ENCODE measurements at regions not wholly inside any gene's neighbourhood (a gene's known extent, or its start where the extent isn't known, plus 50 kb on each side); places are given as distances from the start of the nearest gene placed in this dataset.

GRCh38 chr5:67606586-67606947 lies 410.0 kb upstream of the CD180 start:
- no peaks in the 10 kb centered on the region for H3K4me1 ChIP-seq (ENCODE audit: control insufficient read depth in 1 of 2, insufficient read depth in 2 of 2, low read length in 2 of 2)
- H3K4me2 ChIP-seq (ENCODE audit: low read length), result no peak overlapping the region
- TF ChIP-seq EGR1 (IDR thresholded peaks at IDR 0.05; ENCODE audit: low read depth) (no peak), CEBPB (IDR thresholded peaks at IDR 0.05; ENCODE audit: low read depth) (no peak), JUND (IDR thresholded peaks at IDR 0.05) (no peak), SIN3A (IDR thresholded peaks at IDR 0.05; ENCODE audit: low read depth) (no peak), POLR2AphosphoS5 (IDR thresholded peaks at IDR 0.05; ENCODE audit: low read depth, low read length) (no peak), YY1 (IDR thresholded peaks at IDR 0.05; ENCODE audit: extremely low read depth, insufficient replicate concordance, low read depth, low read length) (no peak), RAD21 (IDR thresholded peaks at IDR 0.05; ENCODE audit: low read depth) (no peak), CTCF (IDR thresholded peaks at IDR 0.05 in 2 of 3, conservative IDR thresholded peaks at IDR 0.05 in 1 of 3; ENCODE audit: borderline replicate concordance in 1 of 3, insufficient read depth in 1 of 3, low read depth in 2 of 3, low read length in 2 of 3) (no peak), TCF7L2 (IDR thresholded peaks at IDR 0.05; ENCODE audit: borderline replicate concordance, extremely low read depth, insufficient read depth, insufficient read length) (no peak), ZFX (IDR thresholded peaks at IDR 0.05) (no peak), POLR2A (IDR thresholded peaks at IDR 0.05; ENCODE audit: borderline replicate concordance, extremely low read depth, insufficient read depth, insufficient read length) (no peak), CBX3 (IDR thresholded peaks at IDR 0.05; ENCODE audit: low read depth) (no peak), EZH2phosphoT487 (IDR thresholded peaks at IDR 0.05; ENCODE audit: borderline replicate concordance) (no peak), FOSL1 (IDR thresholded peaks at IDR 0.05; ENCODE audit: low read depth) (no peak), ZBTB33 (IDR thresholded peaks at IDR 0.05; ENCODE audit: extremely low read depth, insufficient replicate concordance, low read length) (no peak), REST (IDR thresholded peaks at IDR 0.05; ENCODE audit: low read depth) (no peak), SRF (IDR thresholded peaks at IDR 0.05; ENCODE audit: low read depth) (no peak), ZNF274 (IDR thresholded peaks at IDR 0.05; ENCODE audit: low read depth, low read length) (no peak)
- ChIA-PET RAD21 (ENCODE audit: low non-redundant PET in 1 of 2, low total read pairs in 2 of 2, uncharacterized antibody in 2 of 2, unreplicated experiment in 2 of 2) (no interaction called here), CTCF (no interaction called here), POLR2A (no interaction called here)
- intact Hi-C loops (cut with micrococcal nuclease), result no loop called here
- no peaks in the 10 kb centered on the region; the same call in 1 of the 2 replicates for H3K27me3 ChIP-seq (ENCODE audit: insufficient read depth, low read length)
- no peaks in the 10 kb centered on the region for H3K79me2 ChIP-seq (ENCODE audit: insufficient read depth, low read length)
- ATAC-seq (no peak), DNase-seq (ENCODE audit: low read depth, low spot score) (no peak)
- no peaks in the 10 kb centered on the region for H4K20me1 ChIP-seq (ENCODE audit: insufficient read depth)
- no peak overlapping the region for H3K4me3 ChIP-seq (replicated peaks in 1 of 2; ENCODE audit: low read depth in 1 of 2, low read length in 2 of 2)
- H3K9me3 ChIP-seq (ENCODE audit: control insufficient read depth in 1 of 2, insufficient read depth in 1 of 2, low read depth in 1 of 2, low read length in 2 of 2), result no peaks in the 10 kb centered on the region
- H3K9me2 ChIP-seq (ENCODE audit: insufficient read depth), result no peaks in the 10 kb centered on the region
- H3K36me3 ChIP-seq (ENCODE audit: control insufficient read depth in 1 of 2, insufficient read depth in 2 of 2, low read length in 2 of 2), result no peaks in the 10 kb centered on the region
- no peak overlapping the region for H3K9ac ChIP-seq (ENCODE audit: low read length)
- no peak overlapping the region for H3K27ac ChIP-seq (ENCODE audit: low read depth, low read length)
- no peak overlapping the region for H2AFZ ChIP-seq (ENCODE audit: low read depth, low read length, poor library complexity, severe bottlenecking)
- no TSS peak for BruUV-seq (replicated peaks)
